Chondrocyte (in vitro differentiated cells): ENCODE measurements at regions not wholly inside any gene's neighbourhood (a gene's known extent, or its start where the extent isn't known, plus 50 kb on each side); places are given as distances from the start of the nearest gene placed in this dataset.
A peak's percentile ranks its signal among the peaks of the same experiment; 100 is the strongest.

Experiments
- DNase-seq: peaks from one replicate; pipeline ENCODE4 v3.0.0; 2021; ENCODE audit warnings: mixed read lengths, low spot score
- H3K27ac Mint-ChIP-seq: one replicate; pipeline ENCODE4 v1.8.0; 2021; ENCODE audit warnings: mild to moderate bottlenecking, moderate library complexity, mixed read lengths; ENCODE audit not compliant: unreplicated experiment
- H3K27me3 Mint-ChIP-seq: 2 replicates; pipeline ENCODE4 v1.8.0; 2021; ENCODE audit warnings: low read depth, mixed read lengths
- H3K36me3 Mint-ChIP-seq: 2 replicates; pipeline ENCODE4 v1.8.0; 2021; ENCODE audit warnings: low read depth, mixed read lengths
- H3K4me1 Mint-ChIP-seq: 2 replicates; pipeline ENCODE4 v1.8.0; 2021; ENCODE audit warnings: low read depth, mild to moderate bottlenecking, mixed read lengths
- H3K4me3 Mint-ChIP-seq: one replicate; pipeline ENCODE4 v1.8.0; 2021; ENCODE audit warnings: mild to moderate bottlenecking, moderate library complexity, mixed read lengths; ENCODE audit not compliant: unreplicated experiment
- H3K9me3 Mint-ChIP-seq: 2 replicates; pipeline ENCODE4 v1.8.0; 2021; ENCODE audit warnings: low read depth, mixed read lengths
- TF ChIP-seq, protein P1 (sequence below): fragments of 200-600 bp; sonication (generic); IDR thresholded peaks from 2 replicates; pipeline ENCODE4 v1.5.0; 2021; ENCODE audit warnings: antibody characterized with exemption, mild to moderate bottlenecking, moderate library complexity

GRCh38 chr1:103941086-103941485 lies 191.4 kb downstream of the AMY1C start:
- TF ChIP-seq, protein P1, sequence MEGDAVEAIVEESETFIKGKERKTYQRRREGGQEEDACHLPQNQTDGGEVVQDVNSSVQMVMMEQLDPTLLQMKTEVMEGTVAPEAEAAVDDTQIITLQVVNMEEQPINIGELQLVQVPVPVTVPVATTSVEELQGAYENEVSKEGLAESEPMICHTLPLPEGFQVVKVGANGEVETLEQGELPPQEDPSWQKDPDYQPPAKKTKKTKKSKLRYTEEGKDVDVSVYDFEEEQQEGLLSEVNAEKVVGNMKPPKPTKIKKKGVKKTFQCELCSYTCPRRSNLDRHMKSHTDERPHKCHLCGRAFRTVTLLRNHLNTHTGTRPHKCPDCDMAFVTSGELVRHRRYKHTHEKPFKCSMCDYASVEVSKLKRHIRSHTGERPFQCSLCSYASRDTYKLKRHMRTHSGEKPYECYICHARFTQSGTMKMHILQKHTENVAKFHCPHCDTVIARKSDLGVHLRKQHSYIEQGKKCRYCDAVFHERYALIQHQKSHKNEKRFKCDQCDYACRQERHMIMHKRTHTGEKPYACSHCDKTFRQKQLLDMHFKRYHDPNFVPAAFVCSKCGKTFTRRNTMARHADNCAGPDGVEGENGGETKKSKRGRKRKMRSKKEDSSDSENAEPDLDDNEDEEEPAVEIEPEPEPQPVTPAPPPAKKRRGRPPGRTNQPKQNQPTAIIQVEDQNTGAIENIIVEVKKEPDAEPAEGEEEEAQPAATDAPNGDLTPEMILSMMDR = no peak
- Mint-ChIP-seq H3K9me3 (no peaks in the 10 kb centered on the region), H3K4me3 (no peak overlapping the region), H3K4me1 (no peaks in the 10 kb centered on the region), H3K27ac (no peak overlapping the region), H3K27me3 (peaks cover 11% of the 10 kb centered on the region), H3K36me3 (no peaks in the 10 kb centered on the region)
- no peak for DNase-seq

DNA sequence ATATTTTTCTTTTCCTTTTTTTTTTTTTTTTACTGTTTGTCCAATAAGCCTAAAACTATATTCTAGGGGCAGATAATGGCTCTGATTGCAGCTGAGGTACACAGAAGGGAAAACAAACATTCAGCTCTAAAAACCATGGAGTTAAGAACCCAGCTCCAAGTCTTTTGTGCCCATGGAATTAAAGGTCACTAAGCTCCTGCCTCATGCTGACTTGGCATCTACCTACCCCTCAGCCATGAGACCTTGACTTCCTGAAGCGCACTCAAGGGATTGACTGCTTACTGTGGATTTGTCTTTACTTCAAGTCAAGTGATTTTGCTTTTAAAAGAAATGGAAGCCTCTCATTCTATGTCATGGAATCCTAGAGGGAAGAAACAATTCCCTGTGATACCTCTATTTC lies 192.3 kb downstream of the AMY1C start:
- Mint-ChIP-seq H3K27ac (no peak overlapping the region), H3K27me3 (peaks cover 11% of the 10 kb centered on the region), H3K36me3 (no peaks in the 10 kb centered on the region), H3K9me3 (no peaks in the 10 kb centered on the region), H3K4me3 (no peak overlapping the region), H3K4me1 (no peaks in the 10 kb centered on the region)
- no peak for DNase-seq
- TF ChIP-seq, protein P1 = no peak

DNA sequence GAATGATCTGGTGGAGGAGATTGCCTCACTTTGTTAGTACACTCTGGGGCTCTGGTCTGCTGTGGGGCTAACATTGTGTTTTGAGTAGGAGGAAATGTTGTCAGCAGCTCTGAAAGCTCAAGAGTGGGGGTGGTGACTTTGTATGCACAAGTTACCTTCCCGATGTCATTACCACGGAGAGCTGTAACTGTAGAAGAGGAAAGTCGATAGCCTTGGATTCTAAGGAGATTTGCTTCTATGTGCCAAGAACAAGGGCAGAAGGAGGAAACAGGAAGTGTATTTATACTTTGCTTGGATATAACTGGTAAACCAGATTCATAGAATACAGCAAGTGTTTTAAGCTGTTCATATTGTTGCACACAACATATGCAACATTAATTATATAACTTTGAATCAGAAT lies 196.1 kb downstream of the AMY1C start:
- peaks cover 11% of the 10 kb centered on the region for H3K27me3 Mint-ChIP-seq
- no peaks in the 10 kb centered on the region for H3K4me1 Mint-ChIP-seq
- no peak for DNase-seq
- no peak overlapping the region for H3K27ac Mint-ChIP-seq
- no peaks in the 10 kb centered on the region for H3K9me3 Mint-ChIP-seq
- TF ChIP-seq, protein P1 = no peak
- no peak overlapping the region for H3K4me3 Mint-ChIP-seq
- H3K36me3 Mint-ChIP-seq = no peaks in the 10 kb centered on the region

DNA sequence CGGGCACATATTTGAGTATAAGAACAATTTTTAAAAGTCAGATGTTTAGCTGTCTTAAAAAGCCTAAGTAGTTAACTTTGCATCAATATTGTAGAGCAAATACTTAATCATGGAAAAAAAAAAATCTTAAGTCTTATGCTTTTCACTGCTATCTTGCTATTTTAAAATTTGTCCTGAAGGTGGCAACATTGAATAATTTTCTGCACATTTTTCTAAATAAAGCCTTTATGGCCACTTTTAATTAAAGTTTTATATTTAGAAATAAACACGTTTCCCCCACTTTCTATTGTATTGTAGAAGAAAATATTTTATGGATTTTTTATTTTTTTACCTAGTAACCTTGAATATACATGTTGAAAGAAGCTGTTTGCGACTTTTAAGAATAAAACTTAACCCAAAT lies 198.8 kb downstream of the AMY1C start:
- Mint-ChIP-seq H3K9me3 (no peaks in the 10 kb centered on the region), H3K27ac (no peak overlapping the region), H3K27me3 (peaks cover 7% of the 10 kb centered on the region), H3K36me3 (no peaks in the 10 kb centered on the region), H3K4me3 (no peak overlapping the region), H3K4me1 (no peaks in the 10 kb centered on the region)
- DNase-seq = no peak
- TF ChIP-seq, protein P1 = peak; percentile 82

- DNase-seq = no peak
- peaks cover 8% of the 10 kb centered on the region for H3K27me3 Mint-ChIP-seq
- H3K36me3 Mint-ChIP-seq = no peaks in the 10 kb centered on the region
- H3K4me1 Mint-ChIP-seq = no peaks in the 10 kb centered on the region
- no peaks in the 10 kb centered on the region for H3K9me3 Mint-ChIP-seq
- H3K4me3 Mint-ChIP-seq = no peak overlapping the region
- TF ChIP-seq, protein P1 = no peak
- H3K27ac Mint-ChIP-seq = no peak overlapping the region
These were observed 200.1 kb downstream of the AMY1C start for GRCh38 chr1:103949779-103950178.
